ENCODE measurements at regions not wholly inside any gene's neighbourhood (a gene's known extent, or its start where the extent isn't known, plus 50 kb on each side); places are given as distances from the start of the nearest gene placed in this dataset.

GRCh38 chr2:215662715-215663114, 226.8 kb upstream of the FN1 start:
- Mint-ChIP-seq H3K27ac (no peak overlapping the region), H3K36me3 (ENCODE audit: low read depth) (no peaks in the 10 kb centered on the region), H3K9me3 (no peaks in the 10 kb centered on the region), H3K4me3 (no peak overlapping the region), H3K27me3 (ENCODE audit: insufficient read depth) (peaks cover 4% of the 10 kb centered on the region), H3K4me1 (ENCODE audit: low read depth) (peaks cover 6% of the 10 kb centered on the region)
- no peak for DNase-seq (ENCODE audit: low spot score)
- intact Hi-C loops (cut with micrococcal nuclease): no loop called here

- DNase-seq (ENCODE audit: low spot score): no peak
- intact Hi-C loops (cut with micrococcal nuclease): no loop called here
- no peak overlapping the region for H3K4me3 Mint-ChIP-seq
These were observed 224.8 kb upstream of the FN1 start for GRCh38 chr2:215660687-215661086.

GRCh38 chr2:215659650-215660049, 223.8 kb upstream of the FN1 start:
- intact Hi-C loops (cut with micrococcal nuclease): no loop called here
- no peak overlapping the region for H3K4me3 Mint-ChIP-seq
- peaks cover 2% of the 10 kb centered on the region for H3K4me1 Mint-ChIP-seq (ENCODE audit: low read depth)
- DNase-seq (ENCODE audit: low spot score): no peak
- no peaks in the 10 kb centered on the region for H3K9me3 Mint-ChIP-seq
- peaks cover 4% of the 10 kb centered on the region for H3K27me3 Mint-ChIP-seq (ENCODE audit: insufficient read depth)
- no peak overlapping the region for H3K27ac Mint-ChIP-seq
- no peaks in the 10 kb centered on the region for H3K36me3 Mint-ChIP-seq (ENCODE audit: low read depth)

More at GRCh38 chr2:215660687-215661086, 224.8 kb upstream of the FN1 start:
- Mint-ChIP-seq H3K36me3 (ENCODE audit: low read depth) (no peaks in the 10 kb centered on the region), H3K4me1 (ENCODE audit: low read depth) (peaks cover 6% of the 10 kb centered on the region), H3K9me3 (no peaks in the 10 kb centered on the region), H3K27me3 (ENCODE audit: insufficient read depth) (peaks cover 4% of the 10 kb centered on the region), H3K27ac (no peak overlapping the region)

GRCh38 chr2:215658635-215659305, 222.9 kb upstream of the FN1 start:
- intact Hi-C loops (cut with micrococcal nuclease): no loop called here
- H3K36me3 Mint-ChIP-seq (ENCODE audit: low read depth): no peaks in the 10 kb centered on the region

GRCh38 chr2:215657844-215658243, 222.0 kb upstream of the FN1 start:
- no peak for DNase-seq (ENCODE audit: low spot score)
- Mint-ChIP-seq H3K27ac (no peak overlapping the region), H3K4me3 (no peak overlapping the region), H3K9me3 (no peaks in the 10 kb centered on the region), H3K4me1 (ENCODE audit: low read depth) (no peaks in the 10 kb centered on the region), H3K27me3 (ENCODE audit: insufficient read depth) (peaks cover 2% of the 10 kb centered on the region), H3K36me3 (ENCODE audit: low read depth) (no peaks in the 10 kb centered on the region)
- intact Hi-C loops (cut with micrococcal nuclease): no loop called here

More at GRCh38 chr2:215658635-215659305, 222.9 kb upstream of the FN1 start:
- Mint-ChIP-seq H3K9me3 (no peaks in the 10 kb centered on the region), H3K27ac (no peak overlapping the region), H3K27me3 (ENCODE audit: insufficient read depth) (peaks cover 4% of the 10 kb centered on the region), H3K4me3 (no peak overlapping the region), H3K4me1 (ENCODE audit: low read depth) (no peaks in the 10 kb centered on the region)
- DNase-seq (ENCODE audit: low spot score): no peak

- Mint-ChIP-seq H3K4me3 (no peak overlapping the region), H3K36me3 (ENCODE audit: low read depth) (no peaks in the 10 kb centered on the region), H3K27me3 (ENCODE audit: insufficient read depth) (no peaks in the 10 kb centered on the region), H3K4me1 (ENCODE audit: low read depth) (no peaks in the 10 kb centered on the region), H3K27ac (no peak overlapping the region), H3K9me3 (no peaks in the 10 kb centered on the region)
- intact Hi-C loops (cut with micrococcal nuclease): no loop called here
- no peak for DNase-seq (ENCODE audit: low spot score)
These were observed 218.4 kb upstream of the FN1 start for GRCh38 chr2:215654148-215654819.

DNA sequence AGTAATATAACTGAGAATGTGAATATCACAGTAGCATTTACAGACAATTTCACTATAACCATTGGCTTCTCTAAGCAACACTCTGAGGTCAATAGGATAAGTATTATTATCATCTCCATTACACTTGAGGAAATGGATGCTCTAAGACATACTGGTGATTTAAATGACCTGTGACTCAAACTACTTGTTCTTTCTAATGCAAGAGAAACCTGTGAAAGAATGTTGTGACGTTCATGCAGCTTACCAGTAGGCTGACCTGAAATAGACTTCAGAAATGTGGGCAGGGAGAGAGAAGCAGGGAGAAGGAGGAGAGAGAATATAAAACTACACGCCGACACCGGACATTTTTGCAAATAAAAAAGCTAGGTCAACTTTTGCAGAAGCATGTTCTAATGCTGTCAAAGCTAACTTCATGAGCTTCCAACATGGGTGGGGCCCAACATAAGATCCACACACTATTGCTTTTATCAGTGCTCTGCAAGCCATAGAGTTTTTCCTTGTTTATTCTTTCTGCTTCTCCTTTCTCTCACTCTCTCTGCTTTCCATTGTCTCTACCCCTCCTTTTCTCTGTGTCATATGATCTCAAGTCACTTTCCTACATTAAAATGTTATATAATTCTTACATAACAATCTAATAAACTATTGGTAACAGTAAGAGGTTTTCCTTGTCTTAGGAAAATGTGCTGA, 217.6 kb upstream of the FN1 start:
- no peak overlapping the region for H3K27ac Mint-ChIP-seq
- no peak for DNase-seq (ENCODE audit: low spot score)
- H3K36me3 Mint-ChIP-seq (ENCODE audit: low read depth): no peaks in the 10 kb centered on the region
- no peak overlapping the region for H3K4me3 Mint-ChIP-seq
- no peaks in the 10 kb centered on the region for H3K4me1 Mint-ChIP-seq (ENCODE audit: low read depth)
- intact Hi-C loops (cut with micrococcal nuclease): no loop called here
- no peaks in the 10 kb centered on the region for H3K9me3 Mint-ChIP-seq
- H3K27me3 Mint-ChIP-seq (ENCODE audit: insufficient read depth): no peaks in the 10 kb centered on the region

DNA sequence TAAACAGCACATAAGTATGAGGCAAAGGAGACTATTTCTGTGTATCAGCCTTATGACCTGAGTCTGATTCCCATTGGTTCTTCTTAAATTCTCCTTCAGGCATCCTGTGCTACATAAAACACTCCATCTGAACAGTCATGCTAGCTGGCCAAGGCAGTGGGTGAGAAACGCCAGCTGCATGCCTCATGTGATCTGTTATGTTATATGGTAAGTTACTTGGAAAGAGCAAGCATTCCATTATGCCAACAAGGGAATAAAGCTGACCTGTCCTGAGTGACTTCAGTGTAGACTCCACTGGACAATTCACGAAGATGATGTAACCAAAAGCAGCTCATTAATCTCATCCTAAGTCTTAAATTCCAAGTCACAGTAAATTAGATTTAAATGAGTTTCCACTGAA, 216.5 kb upstream of the FN1 start:
- no peaks in the 10 kb centered on the region for H3K27me3 Mint-ChIP-seq (ENCODE audit: insufficient read depth)
- intact Hi-C loops (cut with micrococcal nuclease): no loop called here

GRCh38 chr2:215651412-215651811, 215.5 kb upstream of the FN1 start:
- Mint-ChIP-seq H3K36me3 (ENCODE audit: low read depth) (no peaks in the 10 kb centered on the region), H3K27me3 (ENCODE audit: insufficient read depth) (no peaks in the 10 kb centered on the region), H3K4me1 (ENCODE audit: low read depth) (no peaks in the 10 kb centered on the region), H3K4me3 (no peak overlapping the region), H3K9me3 (no peaks in the 10 kb centered on the region), H3K27ac (no peak overlapping the region)
- intact Hi-C loops (cut with micrococcal nuclease): no loop called here
- DNase-seq (ENCODE audit: low spot score): no peak

More for the DNA sequence above, 216.5 kb upstream of the FN1 start:
- DNase-seq (ENCODE audit: low spot score): no peak
- H3K27ac Mint-ChIP-seq: no peak overlapping the region
- no peak overlapping the region for H3K4me3 Mint-ChIP-seq
- H3K4me1 Mint-ChIP-seq (ENCODE audit: low read depth): no peaks in the 10 kb centered on the region
- no peaks in the 10 kb centered on the region for H3K9me3 Mint-ChIP-seq
- no peaks in the 10 kb centered on the region for H3K36me3 Mint-ChIP-seq (ENCODE audit: low read depth)

- Mint-ChIP-seq H3K9me3 (no peaks in the 10 kb centered on the region), H3K36me3 (ENCODE audit: low read depth) (no peaks in the 10 kb centered on the region), H3K27me3 (ENCODE audit: insufficient read depth) (no peaks in the 10 kb centered on the region), H3K4me3 (no peak overlapping the region), H3K27ac (no peak overlapping the region), H3K4me1 (ENCODE audit: low read depth) (no peaks in the 10 kb centered on the region)
- no peak for DNase-seq (ENCODE audit: low spot score)
- intact Hi-C loops (cut with micrococcal nuclease): no loop called here
These were observed 208.5 kb upstream of the FN1 start for GRCh38 chr2:215644233-215644897.

GRCh38 chr2:215638687-215639086, 202.8 kb upstream of the FN1 start:
- Mint-ChIP-seq H3K9me3 (peaks cover 8% of the 10 kb centered on the region), H3K36me3 (ENCODE audit: low read depth) (no peaks in the 10 kb centered on the region), H3K4me3 (no peak overlapping the region), H3K4me1 (ENCODE audit: low read depth) (no peaks in the 10 kb centered on the region), H3K27ac (no peak overlapping the region), H3K27me3 (ENCODE audit: insufficient read depth) (peaks cover 4% of the 10 kb centered on the region)
- DNase-seq (ENCODE audit: low spot score): no peak
- intact Hi-C loops (cut with micrococcal nuclease): no loop called here

GRCh38 chr2:215637651-215638050, 201.8 kb upstream of the FN1 start:
- H3K4me1 Mint-ChIP-seq (ENCODE audit: low read depth): no peaks in the 10 kb centered on the region
- intact Hi-C loops (cut with micrococcal nuclease): no loop called here
- H3K27ac Mint-ChIP-seq: no peak overlapping the region

DNA sequence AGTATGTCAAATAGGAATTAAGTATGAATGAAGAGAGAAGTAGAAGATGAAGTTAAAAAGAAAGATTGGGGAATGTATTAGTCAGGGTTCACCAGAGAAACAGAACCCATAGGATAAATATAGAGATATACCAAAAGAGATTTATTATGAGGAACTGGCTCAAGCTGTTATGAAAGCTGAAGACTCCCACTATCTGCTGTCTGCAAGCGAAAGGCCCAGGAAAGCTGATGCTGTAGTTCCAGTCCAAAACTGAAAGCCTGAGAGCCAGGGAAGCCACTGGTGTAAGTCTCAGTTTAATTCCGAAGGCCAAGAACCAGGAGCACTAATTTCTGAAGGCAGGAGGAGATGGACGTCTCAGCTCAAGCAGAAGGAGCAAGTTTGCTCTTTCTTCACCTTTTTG, 200.9 kb upstream of the FN1 start:
- Mint-ChIP-seq H3K27me3 (ENCODE audit: insufficient read depth) (peaks cover 4% of the 10 kb centered on the region), H3K9me3 (peaks cover 14% of the 10 kb centered on the region), H3K4me3 (no peak overlapping the region), H3K27ac (no peak overlapping the region), H3K36me3 (ENCODE audit: low read depth) (no peaks in the 10 kb centered on the region), H3K4me1 (ENCODE audit: low read depth) (no peaks in the 10 kb centered on the region)
- DNase-seq (ENCODE audit: low spot score): no peak
- intact Hi-C loops (cut with micrococcal nuclease): no loop called here

More at GRCh38 chr2:215637651-215638050, 201.8 kb upstream of the FN1 start:
- Mint-ChIP-seq H3K4me3 (no peak overlapping the region), H3K36me3 (ENCODE audit: low read depth) (no peaks in the 10 kb centered on the region), H3K9me3 (peaks cover 11% of the 10 kb centered on the region), H3K27me3 (ENCODE audit: insufficient read depth) (peaks cover 4% of the 10 kb centered on the region)
- DNase-seq (ENCODE audit: low spot score): no peak

All from activated T-helper 1 cell treated with anti-CD3 and anti-CD28 coated beads, Interleukin-12 subunit alpha, Interleukin-12 subunit beta, Interleukin-2, Interleukin-4 antibody, amounts not matched to agents 30 ng/mL and 10 ng/mL and 1 ng/mL, durations not matched to agents 14 hours and 24 hours and 36 hours (primary cell).